ENCODE measurements at regions not wholly inside any gene's neighbourhood (a gene's known extent, or its start where the extent isn't known, plus 50 kb on each side); places are given as distances from the start of the nearest gene placed in this dataset.

- DNase-seq (ENCODE audit: low read depth) = no peak
Observed at GRCh38 chr3:70840106-70840870, 527.9 kb upstream of the MDFIC2 start.

DNA sequence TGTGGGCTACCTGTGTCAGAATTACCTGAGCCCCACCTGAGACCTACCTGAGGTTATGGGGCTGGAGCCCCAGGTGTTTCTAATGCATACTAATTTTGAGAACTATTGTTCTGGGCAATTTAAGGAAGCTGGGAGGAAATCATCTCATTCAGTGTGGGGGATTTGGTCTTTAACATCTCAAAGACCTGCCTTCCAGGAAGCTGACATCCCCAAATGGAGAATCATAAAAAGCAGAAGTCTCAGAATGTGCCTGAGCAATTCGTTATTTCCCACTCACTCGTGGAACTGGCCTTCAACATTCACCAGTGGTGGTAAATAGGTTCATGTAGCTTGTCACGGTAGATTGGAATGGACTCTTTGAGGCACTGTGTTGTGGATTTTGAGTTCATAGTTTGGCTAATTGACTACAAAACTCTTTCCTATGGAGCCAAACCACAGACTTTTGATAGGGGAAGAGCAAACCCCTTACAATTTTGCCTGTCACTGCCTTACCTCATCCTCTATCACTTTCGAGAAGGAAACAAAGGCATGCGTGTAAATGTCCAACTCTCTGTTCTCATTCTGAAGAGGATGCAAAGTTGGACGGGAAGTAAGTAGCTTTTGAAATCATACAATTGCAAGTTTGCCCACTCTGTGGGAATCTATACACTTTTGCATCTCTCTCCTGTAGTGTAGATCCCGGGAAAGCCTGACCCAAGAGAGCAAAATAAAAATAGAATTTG, 521.0 kb upstream of the MDFIC2 start:
- no peak for DNase-seq (ENCODE audit: low read depth)

- no peak for DNase-seq (ENCODE audit: low read depth)
Observed at GRCh38 chr3:70832834-70833205, 520.4 kb upstream of the MDFIC2 start.

- DNase-seq (ENCODE audit: low read depth) = no peak
Observed at GRCh38 chr3:70832089-70832833, 519.8 kb upstream of the MDFIC2 start.

- DNase-seq (ENCODE audit: low read depth) = no peak
Observed at GRCh38 chr3:70829092-70829491, 516.7 kb upstream of the MDFIC2 start.

- no peak for DNase-seq (ENCODE audit: low read depth)
Observed at GRCh38 chr3:70824773-70825172, 512.3 kb upstream of the MDFIC2 start.

GRCh38 chr3:70824078-70824477, 511.6 kb upstream of the MDFIC2 start:
- DNase-seq (ENCODE audit: low read depth) = no peak

- DNase-seq (ENCODE audit: low read depth) = no peak
Observed at GRCh38 chr3:70823622-70824021, 511.2 kb upstream of the MDFIC2 start.

DNA sequence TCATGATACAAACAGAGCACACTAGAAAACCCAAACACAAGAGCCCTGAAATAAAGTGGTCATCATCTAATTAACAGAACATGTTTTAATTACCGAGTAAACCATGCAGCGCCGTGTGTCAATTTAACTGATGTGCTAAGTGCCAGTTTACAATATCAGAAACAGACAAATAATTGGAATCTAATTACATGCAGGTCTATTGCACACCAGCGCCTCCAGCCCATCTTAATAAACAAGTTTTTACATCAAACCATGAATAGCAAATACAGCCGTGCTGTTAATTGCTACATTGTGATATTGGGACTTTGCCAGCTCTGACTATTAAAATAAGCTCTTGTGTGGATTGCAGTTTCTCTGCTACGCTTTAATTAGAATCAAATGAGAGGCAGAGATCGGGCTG, 510.2 kb upstream of the MDFIC2 start:
- DNase-seq (ENCODE audit: low read depth) = no peak

- no peak for DNase-seq (ENCODE audit: low read depth)
Observed at GRCh38 chr3:70821602-70822001, 509.2 kb upstream of the MDFIC2 start.

- no peak for DNase-seq (ENCODE audit: low read depth)
Observed at GRCh38 chr3:70820397-70820796, 508.0 kb upstream of the MDFIC2 start.

DNA sequence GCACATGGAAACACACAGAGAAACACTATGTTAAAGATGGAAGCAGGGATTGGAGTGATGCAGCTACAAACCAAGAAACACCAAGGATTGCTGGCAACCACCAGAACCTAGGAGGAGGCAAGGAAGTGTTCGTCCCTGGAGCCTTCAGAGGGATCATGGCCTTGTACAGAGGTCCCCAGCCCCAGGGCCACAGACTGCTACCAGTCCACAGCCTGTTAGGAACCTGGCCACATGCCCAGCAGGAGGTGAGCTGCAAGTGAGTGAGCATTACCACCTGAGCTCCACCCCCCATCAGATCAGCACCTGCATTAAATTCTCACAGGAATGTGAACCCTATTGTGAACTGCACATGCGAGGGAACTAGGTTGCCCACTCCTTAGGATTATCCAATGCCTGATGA, 505.7 kb upstream of the MDFIC2 start:
- no peak for DNase-seq (ENCODE audit: low read depth)

DNA sequence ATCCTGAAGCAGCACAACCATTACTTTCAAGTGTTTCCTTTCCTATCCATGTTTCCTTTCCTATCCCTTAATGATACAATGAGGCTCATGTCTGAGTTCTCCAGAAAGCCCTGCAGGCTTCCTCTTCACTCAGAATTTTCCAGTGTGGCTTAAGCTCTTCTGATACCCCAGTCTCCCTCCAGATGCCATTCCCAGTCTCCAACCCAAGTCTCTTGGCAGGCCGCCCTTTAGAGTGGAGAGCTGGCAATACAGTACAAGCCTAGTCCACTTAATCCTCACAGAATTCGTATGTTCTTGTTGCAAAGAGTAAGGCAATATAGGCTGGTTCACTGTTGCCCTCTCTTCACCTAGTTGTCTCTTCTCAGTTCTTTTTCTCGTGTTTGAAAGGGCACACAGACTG, 503.9 kb upstream of the MDFIC2 start:
- DNase-seq (ENCODE audit: low read depth) = no peak

- no peak for DNase-seq (ENCODE audit: low read depth)
Observed at GRCh38 chr3:70815817-70816216, 503.4 kb upstream of the MDFIC2 start.

DNA sequence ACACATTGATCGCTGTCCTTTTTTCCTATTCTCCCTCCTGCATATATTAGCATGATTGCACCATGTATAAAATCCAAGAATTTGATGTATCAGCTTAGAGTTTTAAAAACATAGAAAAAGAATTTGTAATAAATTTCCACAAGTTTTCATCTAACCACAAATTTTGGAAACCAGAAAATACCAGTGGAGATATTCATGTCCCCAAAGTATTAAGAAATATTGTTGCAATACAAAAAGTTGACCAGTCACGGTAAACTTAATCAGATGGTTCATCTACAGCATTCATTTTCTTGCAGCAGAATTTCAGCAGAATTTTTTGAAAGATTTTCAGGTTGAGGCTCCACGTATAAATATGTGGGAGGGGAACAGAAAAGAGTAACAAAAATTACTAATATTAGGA, 500.9 kb upstream of the MDFIC2 start:
- no peak for DNase-seq (ENCODE audit: low read depth)

DNA sequence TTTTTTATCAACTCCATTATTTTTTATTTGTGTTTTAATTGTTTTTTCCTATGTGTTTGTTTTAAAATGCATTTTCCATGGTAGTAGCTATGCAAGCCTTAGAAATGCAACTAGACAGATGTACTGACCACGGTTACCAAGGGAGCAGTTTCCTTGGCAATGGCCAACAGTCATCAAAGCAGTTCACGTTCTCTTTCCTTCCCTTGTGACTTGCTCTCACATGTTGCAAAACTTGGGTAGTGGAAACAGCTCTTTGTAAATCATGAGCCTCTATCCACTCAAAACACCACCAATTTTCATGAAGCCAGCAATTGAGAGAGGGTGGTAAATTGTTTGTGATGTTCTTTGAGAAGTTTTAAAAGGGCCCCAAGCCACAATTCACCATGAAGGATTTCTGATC, 499.4 kb upstream of the MDFIC2 start:
- DNase-seq (ENCODE audit: low read depth) = no peak

DNA sequence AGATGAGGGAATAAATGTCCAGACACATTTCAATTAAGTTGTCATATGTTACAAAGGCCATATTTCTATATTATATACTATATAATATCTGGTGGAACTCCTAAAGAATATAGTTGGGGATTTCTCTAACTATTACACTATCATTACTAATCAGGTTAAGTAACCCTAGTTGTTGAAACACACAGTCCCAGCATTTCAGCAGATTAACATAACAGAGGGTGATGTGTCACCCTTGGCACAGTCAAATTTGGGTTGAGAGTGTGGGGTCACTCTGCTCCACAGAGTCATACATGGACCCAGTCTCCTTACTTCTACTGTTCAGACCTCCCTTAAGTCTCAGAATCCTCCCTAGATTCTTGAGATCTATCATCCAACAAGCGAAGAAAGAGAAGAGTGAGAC, 496.4 kb upstream of the MDFIC2 start:
- no peak for DNase-seq (ENCODE audit: low read depth)

GRCh38 chr3:70806556-70806955, 494.1 kb upstream of the MDFIC2 start:
- DNase-seq (ENCODE audit: low read depth) = no peak

DNA sequence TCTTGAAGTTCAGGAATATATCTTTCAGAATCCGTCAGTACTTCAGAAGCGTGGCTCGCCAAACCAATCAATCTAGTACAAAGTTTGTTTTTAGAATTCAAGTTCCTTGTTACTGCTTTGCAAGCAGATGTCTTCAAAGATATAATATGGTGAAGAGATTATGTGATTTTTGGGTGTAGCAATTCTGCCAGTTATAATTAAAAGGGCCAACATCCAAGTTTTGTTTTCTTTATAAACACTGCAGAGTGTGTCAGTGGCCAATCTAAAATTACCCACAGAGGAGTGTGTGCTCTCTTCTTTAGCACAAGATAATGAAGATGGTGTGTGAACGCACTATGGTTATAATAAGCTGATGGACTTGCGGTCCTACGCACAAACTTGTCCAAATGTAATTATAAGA, 493.6 kb upstream of the MDFIC2 start:
- no peak for DNase-seq (ENCODE audit: low read depth)

- DNase-seq (ENCODE audit: low read depth) = no peak
Observed at GRCh38 chr3:70805061-70805889, 492.8 kb upstream of the MDFIC2 start.

GRCh38 chr3:70803891-70804290, 491.5 kb upstream of the MDFIC2 start:
- DNase-seq (ENCODE audit: low read depth) = no peak

DNA sequence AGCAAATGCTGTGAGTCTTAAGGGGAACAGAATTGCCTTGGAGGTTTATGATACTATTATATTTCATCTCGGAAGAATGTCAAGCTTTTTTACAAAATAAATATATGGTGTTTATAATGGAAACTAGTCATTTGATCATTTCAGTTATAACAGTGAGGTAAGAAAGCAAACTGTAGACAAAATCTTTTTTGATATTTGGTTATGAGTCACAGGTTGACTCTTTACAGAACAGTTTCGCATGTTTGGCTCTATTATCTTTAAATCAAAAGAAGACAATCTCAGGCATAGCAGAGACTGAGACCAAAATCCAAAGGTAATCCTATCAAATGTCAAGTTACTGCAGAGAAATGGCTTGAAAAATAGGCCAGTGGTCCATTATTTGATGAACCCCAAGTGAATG, 490.9 kb upstream of the MDFIC2 start:
- DNase-seq (ENCODE audit: low read depth) = no peak

Measured in activated T-helper 9 cell treated with anti-CD3 and anti-CD28 coated beads, Interleukin-2, amount 50 U/mL, for 16 hours (primary cell).